ENCODE measurements at regions not wholly inside any gene's neighbourhood (a gene's known extent, or its start where the extent isn't known, plus 50 kb on each side); places are given as distances from the start of the nearest gene placed in this dataset.
"Not testable (repeated sequence)": the region's sequence is repeated elsewhere in the genome, so short reads cannot be mapped to it uniquely, and the experiment has no call there.

- Histone ChIP-seq H3K36me3 (no peaks in the 10 kb centered on the region), H3K4me1 (ENCODE audit: control insufficient read depth in 1 of 2, insufficient read depth in 1 of 2, low read depth in 1 of 2, low read length in 1 of 2) (peaks cover 32 to 55% of the 10 kb centered on the region in 2 experiments), H3K4me3 (ENCODE audit: low read depth in 1 of 2, low read length in 1 of 2) (no peak overlapping the region), H3K27me3 (no peaks in the 10 kb centered on the region), H3K9me3 (no peaks in the 10 kb centered on the region), H3K27ac (peak overlapping the region; percentile 89)
- TF ChIP-seq CTCF (IDR thresholded peaks at IDR 0.05), result no peak
Measured at GRCh38 chr14:81767266-81767995, 233.8 kb upstream of the SEL1L start.

- Histone ChIP-seq H3K27ac (peak overlapping the region; percentile 81), H3K9me3 (no peaks in the 10 kb centered on the region), H3K27me3 (no peaks in the 10 kb centered on the region)
Measured at GRCh38 chr14:81771651-81772275, 238.1 kb upstream of the SEL1L start.

GRCh38 chr14:81772381-81772780 is 238.7 kb upstream of the SEL1L start:
- no peaks in the 10 kb centered on the region for H3K36me3 ChIP-seq
- no peak overlapping the region for H3K4me3 ChIP-seq (ENCODE audit: low read depth in 1 of 2, low read length in 1 of 2)
- peak overlapping the region; percentile 81 for H3K27ac ChIP-seq
- H3K4me1 ChIP-seq (ENCODE audit: control insufficient read depth in 1 of 2, insufficient read depth in 1 of 2, low read depth in 1 of 2, low read length in 1 of 2), result peaks cover 19 to 40% of the 10 kb centered on the region in 2 experiments
- no peak for TF ChIP-seq CTCF (IDR thresholded peaks at IDR 0.05)
- H3K27me3 ChIP-seq, result no peaks in the 10 kb centered on the region
- no peaks in the 10 kb centered on the region for H3K9me3 ChIP-seq

More at GRCh38 chr14:81771651-81772275, 238.1 kb upstream of the SEL1L start:
- H3K4me3 ChIP-seq (ENCODE audit: low read depth in 1 of 2, low read length in 1 of 2), result no peak overlapping the region
- TF ChIP-seq CTCF (IDR thresholded peaks at IDR 0.05), result no peak
- H3K36me3 ChIP-seq, result no peaks in the 10 kb centered on the region
- peaks cover 25 to 47% of the 10 kb centered on the region in 2 experiments for H3K4me1 ChIP-seq (ENCODE audit: control insufficient read depth in 1 of 2, insufficient read depth in 1 of 2, low read depth in 1 of 2, low read length in 1 of 2)

- Histone ChIP-seq H3K4me3 (ENCODE audit: low read depth in 1 of 2, low read length in 1 of 2) (no peak overlapping the region), H3K36me3 (no peaks in the 10 kb centered on the region), H3K4me1 (ENCODE audit: control insufficient read depth in 1 of 2, insufficient read depth in 1 of 2, low read depth in 1 of 2, low read length in 1 of 2) (peaks cover 13 to 19% of the 10 kb centered on the region in 2 experiments), H3K9me3 (no peaks in the 10 kb centered on the region), H3K27ac (no peak overlapping the region), H3K27me3 (no peaks in the 10 kb centered on the region)
- TF ChIP-seq CTCF (IDR thresholded peaks at IDR 0.05), result no peak
Measured at GRCh38 chr14:81776531-81776930, 242.9 kb upstream of the SEL1L start.

- not testable (repeated sequence) for H3K27me3 ChIP-seq; H3K36me3 ChIP-seq; H3K4me3 ChIP-seq (ENCODE audit: low read depth in 1 of 2, low read length in 1 of 2); H3K27ac ChIP-seq; H3K4me1 ChIP-seq (ENCODE audit: control insufficient read depth in 1 of 2, insufficient read depth in 1 of 2, low read depth in 1 of 2, low read length in 1 of 2); H3K9me3 ChIP-seq
Measured at GRCh38 chr14:81781798-81782197, 248.1 kb upstream of the SEL1L start.

GRCh38 chr14:81784084-81784483 is 250.4 kb upstream of the SEL1L start:
- Histone ChIP-seq H3K4me1 (ENCODE audit: control insufficient read depth in 1 of 2, insufficient read depth in 1 of 2, low read depth in 1 of 2, low read length in 1 of 2) (no peaks in the 10 kb centered on the region), H3K27ac (no peak overlapping the region), H3K9me3 (no peaks in the 10 kb centered on the region), H3K27me3 (no peaks in the 10 kb centered on the region), H3K36me3 (no peaks in the 10 kb centered on the region), H3K4me3 (ENCODE audit: low read depth in 1 of 2, low read length in 1 of 2) (no peak overlapping the region)
- no peak for TF ChIP-seq CTCF (IDR thresholded peaks at IDR 0.05)
